Umbilical cord (tissue), 1 donor: ENCODE measurements at regions not wholly inside any gene's neighbourhood (a gene's known extent, or its start where the extent isn't known, plus 50 kb on each side); places are given as distances from the start of the nearest gene placed in this dataset.
"Not testable (repeated sequence)": the region's sequence is repeated elsewhere in the genome, so short reads cannot be mapped to it uniquely, and the experiment has no call there.

Experiments used
- DNase-seq: peaks from one replicate; pipeline ENCODE4 v3.0.0-alpha.2; 2015; ENCODE audit warnings: low spot score

GRCh38 chr14:105659935-105660527 is 133.6 kb downstream of the TMEM121 start:
- no peak for DNase-seq

GRCh38 chr14:105660816-105661531 is 134.6 kb downstream of the TMEM121 start:
- DNase-seq: no peak

GRCh38 chr14:105662043-105662442 is 135.7 kb downstream of the TMEM121 start:
- not testable (repeated sequence) for DNase-seq

- not testable (repeated sequence) for DNase-seq
Measured at GRCh38 chr14:105662592-105662991, 136.2 kb downstream of the TMEM121 start.

DNA sequence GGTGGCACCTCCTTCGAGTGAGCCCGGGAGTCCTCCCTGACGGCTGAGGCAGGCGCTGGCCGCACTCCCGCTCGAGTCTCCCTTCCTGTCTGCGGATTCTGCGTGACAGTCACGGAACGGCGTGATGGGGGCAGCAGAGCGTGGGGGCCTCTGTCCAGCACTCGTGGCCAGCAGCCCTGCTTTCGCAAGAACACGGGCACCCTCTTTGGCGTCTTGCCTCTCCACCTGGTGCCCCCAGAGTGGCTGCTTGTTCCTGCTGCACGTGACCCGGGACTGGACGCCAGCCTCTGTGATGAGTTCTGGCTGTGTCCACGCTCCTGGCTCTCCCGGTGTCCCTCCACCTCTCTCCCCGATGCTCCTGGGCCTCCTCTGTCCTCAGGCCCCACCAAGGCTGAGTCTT is 136.9 kb downstream of the TMEM121 start:
- DNase-seq: not testable (repeated sequence)

- not testable (repeated sequence) for DNase-seq
Measured at GRCh38 chr14:105663818-105664596, 137.6 kb downstream of the TMEM121 start.

- no peak for DNase-seq
Measured at GRCh38 chr14:105664691-105665090, 138.3 kb downstream of the TMEM121 start.

DNA sequence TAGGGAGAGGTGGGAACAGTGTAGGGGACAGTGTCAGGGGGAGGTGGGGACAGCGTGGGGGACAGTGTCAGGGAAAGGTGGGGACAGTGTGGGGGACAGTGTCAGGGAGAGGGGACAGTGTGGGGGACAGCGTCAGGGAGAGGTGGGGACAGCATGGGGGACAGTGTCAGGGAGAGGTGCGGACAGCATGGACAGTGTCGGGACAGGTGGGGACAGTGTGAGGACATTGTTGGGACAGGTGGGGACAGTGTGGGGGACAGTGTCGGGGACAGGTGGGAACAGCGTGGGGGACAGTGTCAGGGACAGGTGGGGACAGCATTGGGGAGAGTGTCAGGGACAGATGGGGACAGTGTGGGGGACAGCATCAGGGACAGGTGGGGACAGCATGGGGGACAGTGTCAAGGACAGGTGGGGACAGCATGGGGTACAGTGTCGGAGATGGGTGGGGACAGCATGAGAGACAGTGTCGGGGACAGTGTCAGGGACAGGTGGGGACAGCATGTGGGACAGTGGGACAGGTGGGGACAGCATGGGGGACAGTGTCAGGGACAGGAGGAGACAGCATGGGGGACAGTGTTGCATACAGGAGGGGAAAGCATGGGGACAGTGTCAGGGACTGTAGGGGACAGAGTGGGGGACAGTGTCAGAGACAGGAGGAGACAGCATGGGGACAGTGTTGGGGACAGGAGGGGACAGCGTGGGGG is 139.0 kb downstream of the TMEM121 start:
- DNase-seq: no peak

DNA sequence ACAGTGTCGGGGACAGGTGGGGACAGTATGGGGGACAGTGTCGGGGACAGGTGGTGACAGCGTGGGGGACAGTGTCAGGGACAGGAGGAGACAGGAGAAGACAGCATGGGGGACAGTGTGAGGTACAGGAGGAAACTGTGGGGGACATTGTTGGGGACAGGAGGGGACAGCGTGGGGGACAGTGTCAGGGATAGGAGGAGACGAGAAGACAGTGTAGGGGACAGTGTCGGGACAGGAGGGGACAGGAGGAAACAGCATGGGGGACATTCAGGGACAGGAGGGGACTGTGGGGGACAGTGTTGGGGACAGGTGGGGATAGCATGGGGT is 139.5 kb downstream of the TMEM121 start:
- no peak for DNase-seq

DNA sequence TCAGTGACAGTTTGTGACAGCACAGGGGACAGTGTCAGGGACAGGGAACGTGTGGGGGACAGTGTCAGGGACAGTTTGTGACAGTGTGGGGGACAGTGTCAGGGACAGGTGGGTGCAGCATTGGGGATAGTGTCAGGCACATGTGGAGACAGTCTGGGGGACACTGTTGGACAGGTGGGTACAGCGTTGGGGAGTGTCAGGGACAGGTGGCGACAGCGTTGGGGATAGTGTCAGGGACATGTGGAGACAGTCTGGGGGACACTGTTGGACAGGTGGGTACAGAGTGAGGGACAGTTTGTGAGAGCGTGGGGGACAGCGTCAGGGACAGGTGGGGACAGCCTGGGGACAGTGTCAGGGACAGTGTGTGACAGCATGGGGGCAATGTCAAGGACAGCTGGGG is 140.0 kb downstream of the TMEM121 start:
- no peak for DNase-seq

- not testable (repeated sequence) for DNase-seq
Measured at GRCh38 chr14:105666991-105667662, 140.7 kb downstream of the TMEM121 start.

DNA sequence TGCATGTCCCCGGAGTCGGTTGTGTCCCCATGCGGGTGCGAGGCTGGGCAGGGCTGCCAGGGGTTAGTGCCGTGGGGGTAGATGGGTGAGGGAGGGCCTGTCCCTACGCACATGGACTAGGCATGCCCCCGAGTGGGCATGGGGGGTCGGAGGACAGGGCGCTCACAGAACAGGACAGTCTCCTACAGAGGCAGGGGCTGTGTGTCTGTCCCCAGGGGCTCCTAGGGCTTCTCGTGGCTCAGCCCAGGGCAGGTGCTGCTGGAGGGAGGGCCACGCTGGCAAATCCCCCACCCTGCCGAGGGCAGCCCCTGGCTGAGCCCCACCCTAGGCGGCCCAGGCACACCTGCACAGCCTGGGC is 141.3 kb downstream of the TMEM121 start:
- DNase-seq: not testable (repeated sequence)

GRCh38 chr14:105668021-105668420 is 141.6 kb downstream of the TMEM121 start:
- DNase-seq: not testable (repeated sequence)

DNA sequence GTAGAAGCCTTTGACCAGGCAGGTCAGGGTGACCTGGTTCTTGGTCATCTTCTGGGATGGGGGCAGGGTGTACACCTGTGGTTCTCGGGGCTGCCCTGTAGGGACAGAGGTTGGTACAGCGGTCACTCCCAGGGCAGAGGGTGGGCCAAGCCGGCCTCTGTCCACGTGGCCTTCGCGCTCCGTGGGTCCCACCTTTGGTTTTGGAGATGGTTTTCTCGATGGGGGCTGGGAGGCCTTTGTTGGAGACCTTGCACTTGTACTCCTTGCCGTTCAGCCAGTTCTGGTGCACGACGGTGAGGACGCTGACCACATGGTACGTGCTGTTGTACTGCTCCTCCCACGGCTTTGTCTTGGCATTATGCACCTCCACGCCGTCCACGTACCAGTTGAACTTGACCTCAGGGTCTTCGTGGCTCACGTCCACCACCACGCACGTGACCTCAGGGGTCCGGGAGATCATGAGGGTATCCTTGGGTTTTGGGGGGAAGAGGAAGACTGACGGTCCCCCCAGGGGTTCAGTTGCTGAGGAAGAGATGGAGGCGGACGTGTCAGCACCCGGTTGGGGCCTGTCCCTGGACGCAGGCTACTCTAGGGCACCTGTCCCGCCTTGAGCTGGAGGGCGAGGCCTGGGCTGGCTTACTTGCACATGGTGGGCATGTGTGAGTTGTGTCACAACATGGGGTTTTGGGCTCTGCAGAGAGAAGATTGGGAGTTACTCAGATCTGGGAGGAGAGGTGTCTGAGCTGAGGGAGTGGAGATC is 142.3 kb downstream of the TMEM121 start:
- DNase-seq: not testable (repeated sequence)

DNA sequence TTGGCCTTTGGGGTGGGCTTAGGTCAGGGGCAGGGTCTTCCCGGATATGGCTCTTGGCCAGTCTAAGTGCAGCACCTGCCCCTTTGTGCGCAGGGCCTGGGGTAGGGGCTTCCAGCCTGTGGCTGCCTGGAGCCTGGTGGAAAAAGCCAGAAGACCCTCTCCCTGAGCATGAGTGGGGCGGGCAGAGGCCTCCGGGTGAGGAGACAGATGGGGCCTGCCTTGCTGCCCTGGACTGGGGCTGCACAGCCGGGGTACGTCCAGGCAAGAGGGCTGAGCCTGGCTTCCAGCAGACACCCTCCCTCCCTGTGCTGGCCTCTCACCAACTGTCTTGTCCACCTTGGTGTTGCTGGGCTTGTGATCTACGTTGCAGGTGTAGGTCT is 142.8 kb downstream of the TMEM121 start:
- not testable (repeated sequence) for DNase-seq

DNA sequence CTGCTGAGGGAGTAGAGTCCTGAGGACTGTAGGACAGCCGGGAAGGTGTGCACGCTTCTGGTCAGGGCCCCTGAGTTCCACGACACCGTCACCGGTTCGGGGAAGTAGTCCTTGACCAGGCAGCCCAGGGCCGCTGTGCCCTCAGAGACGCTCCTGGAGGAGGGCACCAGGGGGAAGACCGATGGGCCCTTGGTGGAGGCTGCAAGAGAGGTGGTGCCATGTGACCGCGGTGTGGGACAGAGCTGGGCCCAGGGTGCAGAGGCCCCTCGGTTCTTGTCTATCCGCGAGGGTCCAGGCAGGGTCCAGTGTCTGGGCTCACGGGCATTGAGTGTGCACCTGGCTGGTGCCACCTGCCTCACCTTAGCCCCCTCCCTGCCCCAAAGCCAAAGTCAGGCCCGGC is 143.3 kb downstream of the TMEM121 start:
- not testable (repeated sequence) for DNase-seq

DNA sequence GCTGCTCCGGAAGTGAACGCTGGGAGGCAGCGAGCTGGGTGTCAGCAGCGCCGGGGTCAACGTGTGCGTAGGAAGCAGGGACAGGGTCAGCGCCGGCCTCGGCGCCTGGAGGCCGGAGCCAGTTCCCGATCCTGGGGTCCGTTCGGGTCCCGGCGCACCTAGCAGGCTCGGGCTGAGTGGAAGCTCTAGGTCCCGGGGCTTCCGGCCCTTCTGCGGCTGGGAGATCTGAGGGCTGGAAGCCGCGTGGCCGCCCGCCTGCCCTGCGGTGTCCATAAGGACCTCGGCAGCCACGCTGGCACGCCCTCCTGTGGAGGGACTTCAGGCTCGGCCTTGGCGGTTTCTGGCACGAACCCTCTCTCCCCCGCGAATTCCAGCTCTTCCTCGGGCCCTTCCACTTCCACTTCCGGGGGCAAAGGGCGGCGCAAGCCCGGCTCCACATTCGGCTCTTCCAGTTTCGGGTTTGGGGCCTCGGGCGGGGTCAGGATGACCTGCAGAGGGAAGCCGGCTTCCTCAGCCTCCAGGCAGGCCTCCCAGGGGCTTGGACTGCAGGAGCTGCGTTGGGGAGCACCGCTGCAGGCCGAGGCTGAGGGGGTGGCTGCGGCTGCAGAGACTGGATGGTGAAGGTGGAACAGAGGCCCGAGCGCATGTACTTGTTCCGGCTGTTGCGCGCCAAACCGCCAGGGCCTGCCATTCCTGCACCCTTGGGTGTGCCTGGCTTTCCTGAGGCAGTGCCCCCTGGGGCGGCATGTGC is 146.2 kb downstream of the TMEM121 start:
- not testable (repeated sequence) for DNase-seq

- not testable (repeated sequence) for DNase-seq
Measured at GRCh38 chr14:105675433-105675832, 149.1 kb downstream of the TMEM121 start.

DNA sequence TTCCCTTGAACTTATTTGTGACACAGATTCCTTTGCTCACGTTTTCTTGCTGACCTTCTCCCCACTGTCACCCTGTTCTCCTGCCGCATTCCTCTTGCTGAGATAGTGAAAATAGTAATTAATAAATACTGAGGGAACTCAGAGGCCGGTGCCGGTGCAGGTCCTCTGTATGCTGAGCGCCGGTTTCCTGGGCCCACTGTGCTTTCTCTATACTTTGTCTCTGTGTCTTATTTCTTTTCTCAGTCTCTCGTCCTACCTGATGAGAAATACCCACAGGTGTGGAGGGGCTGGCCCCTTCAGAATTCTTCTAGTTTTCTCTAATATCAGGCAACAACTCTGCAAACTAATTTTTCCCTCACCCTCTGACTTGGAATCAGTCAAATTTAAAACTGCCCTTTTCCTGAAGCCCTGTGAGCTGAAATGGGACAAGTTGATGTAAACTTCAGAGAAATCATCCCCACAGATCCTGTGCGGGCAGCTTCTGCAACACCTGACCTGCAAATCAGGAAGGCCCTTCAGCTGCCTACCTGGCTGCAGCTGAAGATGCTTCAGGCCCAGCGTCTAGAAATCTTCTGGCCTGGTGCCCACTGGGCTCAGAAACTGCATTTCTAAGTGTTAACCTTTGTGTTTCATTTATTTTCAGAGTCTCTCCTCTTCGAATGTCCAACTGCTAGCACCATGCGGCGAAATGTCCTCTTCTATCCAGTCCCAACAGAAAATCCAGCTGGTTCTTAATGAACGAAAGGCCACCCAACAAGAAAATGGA is 149.7 kb downstream of the TMEM121 start:
- not testable (repeated sequence) for DNase-seq
